ENCODE measurements at regions not wholly inside any gene's neighbourhood (a gene's known extent, or its start where the extent isn't known, plus 50 kb on each side); places are given as distances from the start of the nearest gene placed in this dataset.
A peak's percentile ranks its signal among the peaks of the same experiment; 100 is the strongest.

GRCh38 chr4:186876961-186877626 lies 153.4 kb upstream of the FAT1 start:
- H3K4me2 ChIP-seq: no peak overlapping the region
- H2AFZ ChIP-seq: no peak overlapping the region
- no peak for DNase-seq (ENCODE audit: low spot score)
- H3K27me3 ChIP-seq: no peaks in the 10 kb centered on the region
- no peaks in the 10 kb centered on the region for H3K36me3 ChIP-seq (replicated peaks; ENCODE audit: insufficient read depth, low read depth)
- peaks cover 2% of the 10 kb centered on the region for H3K4me1 ChIP-seq (ENCODE audit: insufficient read depth)
- H3K79me2 ChIP-seq: no peaks in the 10 kb centered on the region
- TF ChIP-seq EZH2phosphoT487 (IDR thresholded peaks at IDR 0.05; ENCODE audit: low read depth, severe bottlenecking, unreplicated experiment) (no peak), EZH2 (IDR thresholded peaks at IDR 0.05; ENCODE audit: borderline replicate concordance) (no peak), CTCF (IDR thresholded peaks at IDR 0.05; ENCODE audit: poor library complexity) (no peak)
- no peaks in the 10 kb centered on the region for H3K9me3 ChIP-seq (ENCODE audit: low read depth)
- 88% methylated on average over 6 of the region's 6 CpGs for WGBS (ENCODE audit: low lambda C conversion rate, missing lambda C conversion rate)
- no peaks in the 10 kb centered on the region for H4K20me1 ChIP-seq (ENCODE audit: insufficient read depth, poor library complexity, severe bottlenecking)
- no peaks in the 10 kb centered on the region for H3K9me2 ChIP-seq (replicated peaks; ENCODE audit: insufficient read depth)
- H3K4me3 ChIP-seq: no peak overlapping the region
- H3K27ac ChIP-seq: no peak overlapping the region

- H3K4me3 ChIP-seq: no peak overlapping the region
- H3K79me2 ChIP-seq: no peaks in the 10 kb centered on the region
- H3K9me3 ChIP-seq (ENCODE audit: low read depth): no peaks in the 10 kb centered on the region
- H3K4me2 ChIP-seq: no peak overlapping the region
- no peaks in the 10 kb centered on the region for H3K9me2 ChIP-seq (replicated peaks; ENCODE audit: insufficient read depth)
- no peaks in the 10 kb centered on the region for H3K36me3 ChIP-seq (replicated peaks; ENCODE audit: insufficient read depth, low read depth)
- no peak overlapping the region for H3K27ac ChIP-seq
- no peak for TF ChIP-seq EZH2 (IDR thresholded peaks at IDR 0.05; ENCODE audit: borderline replicate concordance)
- no peak for TF ChIP-seq CTCF (IDR thresholded peaks at IDR 0.05; ENCODE audit: poor library complexity)
- TF ChIP-seq EZH2phosphoT487 (IDR thresholded peaks at IDR 0.05; ENCODE audit: low read depth, severe bottlenecking, unreplicated experiment): no peak
- H2AFZ ChIP-seq: no peak overlapping the region
- 79% methylated on average over 2 of the region's 2 CpGs for WGBS (ENCODE audit: low lambda C conversion rate, missing lambda C conversion rate)
- H3K27me3 ChIP-seq: no peaks in the 10 kb centered on the region
- peaks cover 4% of the 10 kb centered on the region for H3K4me1 ChIP-seq (ENCODE audit: insufficient read depth)
- DNase-seq (ENCODE audit: low spot score): no peak
- no peaks in the 10 kb centered on the region for H4K20me1 ChIP-seq (ENCODE audit: insufficient read depth, poor library complexity, severe bottlenecking)
These were observed 154.6 kb upstream of the FAT1 start for GRCh38 chr4:186878203-186878776.

GRCh38 chr4:186881521-186882220 lies 158.0 kb upstream of the FAT1 start:
- H2AFZ ChIP-seq: no peak overlapping the region
- TF ChIP-seq CTCF (IDR thresholded peaks at IDR 0.05; ENCODE audit: poor library complexity): no peak
- no peak for TF ChIP-seq EZH2phosphoT487 (IDR thresholded peaks at IDR 0.05; ENCODE audit: low read depth, severe bottlenecking, unreplicated experiment)
- TF ChIP-seq EZH2 (IDR thresholded peaks at IDR 0.05; ENCODE audit: borderline replicate concordance): no peak
- H3K36me3 ChIP-seq (replicated peaks; ENCODE audit: insufficient read depth, low read depth): no peaks in the 10 kb centered on the region
- H3K4me3 ChIP-seq: no peak overlapping the region
- no peaks in the 10 kb centered on the region for H4K20me1 ChIP-seq (ENCODE audit: insufficient read depth, poor library complexity, severe bottlenecking)
- no peaks in the 10 kb centered on the region for H3K79me2 ChIP-seq
- H3K4me1 ChIP-seq (ENCODE audit: insufficient read depth): peaks cover 4% of the 10 kb centered on the region
- H3K27ac ChIP-seq: peak overlapping the region; percentile 10
- no peak overlapping the region for H3K4me2 ChIP-seq
- peak; percentile 21 for DNase-seq (ENCODE audit: low spot score)
- 70% methylated on average over 3 of the region's 3 CpGs for WGBS (ENCODE audit: low lambda C conversion rate, missing lambda C conversion rate)
- no peaks in the 10 kb centered on the region for H3K9me3 ChIP-seq (ENCODE audit: low read depth)
- H3K9me2 ChIP-seq (replicated peaks; ENCODE audit: insufficient read depth): no peaks in the 10 kb centered on the region
- H3K27me3 ChIP-seq: no peaks in the 10 kb centered on the region

All from hepatocyte (in vitro differentiated cells).